Liver (tissue), 8 donors: ENCODE measurements at regions not wholly inside any gene's neighbourhood (a gene's known extent, or its start where the extent isn't known, plus 50 kb on each side); places are given as distances from the start of the nearest gene placed in this dataset.

Experiments used
- DNase-seq: peaks from one replicate; pipeline ENCODE4 v3.0.0-alpha.2; 2017; ENCODE audit warnings: low spot score
- H3K27ac ChIP-seq, 2 donors: one replicate each; pipeline ENCODE4 v1.7.0; 2013; ENCODE audit warnings: inconsistent platforms in 2 of 2, low read length in 2 of 2, control low read depth in 1 of 2, low read depth in 1 of 2, mild to moderate bottlenecking in 1 of 2
- H3K27me3 ChIP-seq, 4 donors: one replicate each; pipeline versions ENCODE4 v1.6.1 to v1.7.0; 2013; ENCODE audit warnings: low read length in 3 of 4, inconsistent platforms in 1 of 4, mild to moderate bottlenecking in 1 of 4, moderate library complexity in 1 of 4; ENCODE audit not compliant: control insufficient read depth in 4 of 4, insufficient read depth in 4 of 4
- H3K36me3 ChIP-seq, 4 donors: one replicate each; pipeline versions ENCODE4 v1.6.1 to v1.7.0; 2013; ENCODE audit warnings: low read length in 3 of 4, mild to moderate bottlenecking in 3 of 4, low read depth in 1 of 4, moderate library complexity in 1 of 4; ENCODE audit not compliant: control insufficient read depth in 4 of 4, insufficient read depth in 3 of 4
- H3K4me1 ChIP-seq, 4 donors: one replicate each; pipeline versions ENCODE4 v1.6.1 to v1.7.0; 2013; ENCODE audit warnings: low read length in 3 of 4, mild to moderate bottlenecking in 3 of 4, moderate library complexity in 1 of 4; ENCODE audit not compliant: control insufficient read depth in 4 of 4, insufficient read depth in 4 of 4
- H3K4me3 ChIP-seq, 3 donors: one replicate each; pipeline versions ENCODE4 v1.6.1 to v1.7.0; 2013; ENCODE audit warnings: low read length in 3 of 3, control low read depth in 1 of 3, low read depth in 1 of 3, mild to moderate bottlenecking in 1 of 3
- H3K9ac ChIP-seq, 2 donors: one replicate each; pipeline ENCODE4 v1.7.0; 2013; ENCODE audit warnings: low read length in 2 of 2, mild to moderate bottlenecking in 2 of 2, moderate library complexity in 2 of 2, control low read depth in 1 of 2, low read depth in 1 of 2
- H3K9me3 ChIP-seq, 4 donors: one replicate each; pipeline versions ENCODE4 v1.6.1 to v1.7.0; 2013; ENCODE audit warnings: low read length in 3 of 4; ENCODE audit not compliant: control insufficient read depth in 4 of 4
- EGR1 ChIP-seq, 2 donors: IDR thresholded peaks; 2 replicates each; pipeline ENCODE4 v1.6.1; 2016 to 2018; ENCODE audit warnings: antibody characterized with exemption in 2 of 2, low read depth in 2 of 2
- FOXA1 ChIP-seq: IDR thresholded peaks from 2 replicates; pipeline ENCODE4 v1.6.1; 2016; ENCODE audit warnings: antibody characterized with exemption
- FOXA2 ChIP-seq: IDR thresholded peaks from 2 replicates; pipeline ENCODE4 v1.6.1; 2016; ENCODE audit warnings: antibody characterized with exemption
- GABPA ChIP-seq, 2 donors: IDR thresholded peaks in 1 of 2; conservative IDR thresholded peaks in 1 of 2; 2 replicates each; pipeline ENCODE4 v1.6.1; 2016; ENCODE audit warnings: antibody characterized with exemption in 2 of 2, mild to moderate bottlenecking in 1 of 2, moderate library complexity in 1 of 2
- HNF4A ChIP-seq, 2 donors: conservative IDR thresholded peaks; 2 replicates each; pipeline ENCODE4 v1.6.1; 2016; ENCODE audit warnings: antibody characterized with exemption in 2 of 2, mild to moderate bottlenecking in 2 of 2
- HNF4G ChIP-seq: IDR thresholded peaks from 2 replicates; pipeline ENCODE4 v1.6.1; 2016; ENCODE audit warnings: antibody characterized with exemption
- JUND ChIP-seq, 2 donors: IDR thresholded peaks; 2 replicates each; pipeline ENCODE4 v1.6.1; 2016; ENCODE audit warnings: antibody characterized with exemption in 2 of 2
- NR2F2 ChIP-seq: IDR thresholded peaks from 2 replicates; pipeline ENCODE4 v1.6.1; 2016; ENCODE audit warnings: antibody characterized with exemption
- RAD21 ChIP-seq, 2 donors: IDR thresholded peaks; 2 replicates each; pipeline ENCODE4 v1.6.1; 2016; ENCODE audit warnings: antibody characterized with exemption in 2 of 2, mild to moderate bottlenecking in 2 of 2
- RXRA ChIP-seq, 2 donors: IDR thresholded peaks; 2 replicates each; pipeline ENCODE4 v1.6.1; 2017 to 2018; ENCODE audit warnings: antibody characterized with exemption in 2 of 2, mild to moderate bottlenecking in 1 of 2
- TAF1 ChIP-seq: conservative IDR thresholded peaks from 2 replicates; pipeline ENCODE4 v1.6.1; 2016; ENCODE audit warnings: antibody characterized with exemption, mild to moderate bottlenecking
- YY1 ChIP-seq: IDR thresholded peaks from 2 replicates; pipeline ENCODE4 v1.6.1; 2016; ENCODE audit warnings: antibody characterized with exemption, mild to moderate bottlenecking
- WGBS: extraction: QIAGEN DNeasy Blood & Tissue Kit; methylation state at CpG from one replicate; pipeline ENCODE4 v1.1.7; 2013; 5-methylcytosine and 5-hydroxymethylcytosine counted together
- TF ChIP-seq, protein P1 (sequence below): IDR thresholded peaks from 2 replicates; pipeline ENCODE4 v1.6.1; 2016; ENCODE audit warnings: antibody characterized with exemption, mild to moderate bottlenecking
- TF ChIP-seq, protein P2 (sequence below): IDR thresholded peaks from 2 replicates; pipeline ENCODE4 v1.6.1; 2016; ENCODE audit warnings: antibody characterized with exemption
- TF ChIP-seq, protein P3 (sequence below): IDR thresholded peaks from 2 replicates; pipeline ENCODE4 v1.6.1; 2016; ENCODE audit warnings: antibody characterized with exemption
- TF ChIP-seq, protein P4 (sequence below): fragments of 150-350 bp; IDR thresholded peaks from 2 replicates; pipeline ENCODE4 v1.5.1; 2017; ENCODE audit warnings: improper control_type of control experiment, low read depth, low read length; ENCODE audit not compliant: missing input control
- TF ChIP-seq, protein P5 (sequence below): IDR thresholded peaks from 2 replicates; pipeline ENCODE4 v1.6.1; 2016; ENCODE audit warnings: antibody characterized with exemption
- donor health status: healthy.
- donor health status: healthy.
- donor health status: healthy.
- donor health status: healthy.
- donor health status: healthy.

DNA sequence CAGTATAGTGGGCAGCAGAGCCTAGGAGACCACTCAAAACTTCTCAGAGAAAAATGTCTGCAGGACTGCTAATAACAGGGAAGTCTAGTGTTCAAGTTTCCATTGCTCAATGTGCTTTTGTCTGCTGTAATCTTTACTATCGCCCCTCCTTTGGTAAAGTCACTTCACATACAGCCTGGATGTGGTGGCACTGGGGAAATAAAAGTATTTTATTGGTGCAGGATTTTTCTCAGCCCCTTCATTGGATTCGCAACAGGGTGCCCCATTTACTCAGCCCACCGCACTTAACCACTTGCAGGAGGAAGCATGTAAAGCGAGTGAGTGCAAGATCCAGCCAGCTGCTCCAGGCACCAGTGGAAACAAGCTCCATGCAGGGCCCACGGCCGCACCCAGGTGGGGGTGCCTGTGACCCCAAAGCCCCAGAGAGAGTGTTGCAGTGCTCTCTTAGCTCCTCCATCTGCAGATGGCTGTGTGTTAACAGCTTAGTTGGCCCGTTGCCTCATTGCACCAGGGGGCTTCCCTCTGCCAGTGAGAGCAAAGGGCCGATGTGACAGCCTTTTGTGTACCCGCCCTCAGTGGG, 163.5 kb upstream of the TMEM72 start:
- Histone ChIP-seq H3K27ac (no peak overlapping the region), H3K9ac (no peak overlapping the region), H3K4me1 (no peaks in the 10 kb centered on the region), H3K27me3 (no peaks in the 10 kb centered on the region), H3K36me3 (no peaks in the 10 kb centered on the region), H3K4me3 (no peak overlapping the region), H3K9me3 (no peaks in the 10 kb centered on the region)
- DNase-seq: no peak
- WGBS: 87% methylated on average over 9 of the region's 9 CpGs
- no peak for TF ChIP-seq YY1
- no peak for TF ChIP-seq TAF1
- no peak for TF ChIP-seq NR2F2
- TF ChIP-seq, protein P1, sequence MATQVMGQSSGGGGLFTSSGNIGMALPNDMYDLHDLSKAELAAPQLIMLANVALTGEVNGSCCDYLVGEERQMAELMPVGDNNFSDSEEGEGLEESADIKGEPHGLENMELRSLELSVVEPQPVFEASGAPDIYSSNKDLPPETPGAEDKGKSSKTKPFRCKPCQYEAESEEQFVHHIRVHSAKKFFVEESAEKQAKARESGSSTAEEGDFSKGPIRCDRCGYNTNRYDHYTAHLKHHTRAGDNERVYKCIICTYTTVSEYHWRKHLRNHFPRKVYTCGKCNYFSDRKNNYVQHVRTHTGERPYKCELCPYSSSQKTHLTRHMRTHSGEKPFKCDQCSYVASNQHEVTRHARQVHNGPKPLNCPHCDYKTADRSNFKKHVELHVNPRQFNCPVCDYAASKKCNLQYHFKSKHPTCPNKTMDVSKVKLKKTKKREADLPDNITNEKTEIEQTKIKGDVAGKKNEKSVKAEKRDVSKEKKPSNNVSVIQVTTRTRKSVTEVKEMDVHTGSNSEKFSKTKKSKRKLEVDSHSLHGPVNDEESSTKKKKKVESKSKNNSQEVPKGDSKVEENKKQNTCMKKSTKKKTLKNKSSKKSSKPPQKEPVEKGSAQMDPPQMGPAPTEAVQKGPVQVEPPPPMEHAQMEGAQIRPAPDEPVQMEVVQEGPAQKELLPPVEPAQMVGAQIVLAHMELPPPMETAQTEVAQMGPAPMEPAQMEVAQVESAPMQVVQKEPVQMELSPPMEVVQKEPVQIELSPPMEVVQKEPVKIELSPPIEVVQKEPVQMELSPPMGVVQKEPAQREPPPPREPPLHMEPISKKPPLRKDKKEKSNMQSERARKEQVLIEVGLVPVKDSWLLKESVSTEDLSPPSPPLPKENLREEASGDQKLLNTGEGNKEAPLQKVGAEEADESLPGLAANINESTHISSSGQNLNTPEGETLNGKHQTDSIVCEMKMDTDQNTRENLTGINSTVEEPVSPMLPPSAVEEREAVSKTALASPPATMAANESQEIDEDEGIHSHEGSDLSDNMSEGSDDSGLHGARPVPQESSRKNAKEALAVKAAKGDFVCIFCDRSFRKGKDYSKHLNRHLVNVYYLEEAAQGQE: no peak
- no peak for TF ChIP-seq FOXA1
- TF ChIP-seq FOXA2: no peak
- TF ChIP-seq RXRA (IDR thresholded peaks at IDR 0.05): no peak
- TF ChIP-seq, protein P2, sequence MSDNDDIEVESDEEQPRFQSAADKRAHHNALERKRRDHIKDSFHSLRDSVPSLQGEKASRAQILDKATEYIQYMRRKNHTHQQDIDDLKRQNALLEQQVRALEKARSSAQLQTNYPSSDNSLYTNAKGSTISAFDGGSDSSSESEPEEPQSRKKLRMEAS: no peak
- TF ChIP-seq, protein P3, sequence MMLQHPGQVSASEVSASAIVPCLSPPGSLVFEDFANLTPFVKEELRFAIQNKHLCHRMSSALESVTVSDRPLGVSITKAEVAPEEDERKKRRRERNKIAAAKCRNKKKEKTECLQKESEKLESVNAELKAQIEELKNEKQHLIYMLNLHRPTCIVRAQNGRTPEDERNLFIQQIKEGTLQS: no peak
- no peak for TF ChIP-seq JUND (IDR thresholded peaks at IDR 0.05)
- TF ChIP-seq, protein P4, sequence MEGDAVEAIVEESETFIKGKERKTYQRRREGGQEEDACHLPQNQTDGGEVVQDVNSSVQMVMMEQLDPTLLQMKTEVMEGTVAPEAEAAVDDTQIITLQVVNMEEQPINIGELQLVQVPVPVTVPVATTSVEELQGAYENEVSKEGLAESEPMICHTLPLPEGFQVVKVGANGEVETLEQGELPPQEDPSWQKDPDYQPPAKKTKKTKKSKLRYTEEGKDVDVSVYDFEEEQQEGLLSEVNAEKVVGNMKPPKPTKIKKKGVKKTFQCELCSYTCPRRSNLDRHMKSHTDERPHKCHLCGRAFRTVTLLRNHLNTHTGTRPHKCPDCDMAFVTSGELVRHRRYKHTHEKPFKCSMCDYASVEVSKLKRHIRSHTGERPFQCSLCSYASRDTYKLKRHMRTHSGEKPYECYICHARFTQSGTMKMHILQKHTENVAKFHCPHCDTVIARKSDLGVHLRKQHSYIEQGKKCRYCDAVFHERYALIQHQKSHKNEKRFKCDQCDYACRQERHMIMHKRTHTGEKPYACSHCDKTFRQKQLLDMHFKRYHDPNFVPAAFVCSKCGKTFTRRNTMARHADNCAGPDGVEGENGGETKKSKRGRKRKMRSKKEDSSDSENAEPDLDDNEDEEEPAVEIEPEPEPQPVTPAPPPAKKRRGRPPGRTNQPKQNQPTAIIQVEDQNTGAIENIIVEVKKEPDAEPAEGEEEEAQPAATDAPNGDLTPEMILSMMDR: no peak
- no peak for TF ChIP-seq EGR1 (IDR thresholded peaks at IDR 0.05; ENCODE audit: low read depth in 2 of 2)
- no peak for TF ChIP-seq GABPA (IDR thresholded peaks at IDR 0.05 in 1 of 2, conservative IDR thresholded peaks at IDR 0.05 in 1 of 2)
- TF ChIP-seq HNF4A (conservative IDR thresholded peaks at IDR 0.05): no peak
- TF ChIP-seq RAD21 (IDR thresholded peaks at IDR 0.05): no peak
- TF ChIP-seq, protein P5, sequence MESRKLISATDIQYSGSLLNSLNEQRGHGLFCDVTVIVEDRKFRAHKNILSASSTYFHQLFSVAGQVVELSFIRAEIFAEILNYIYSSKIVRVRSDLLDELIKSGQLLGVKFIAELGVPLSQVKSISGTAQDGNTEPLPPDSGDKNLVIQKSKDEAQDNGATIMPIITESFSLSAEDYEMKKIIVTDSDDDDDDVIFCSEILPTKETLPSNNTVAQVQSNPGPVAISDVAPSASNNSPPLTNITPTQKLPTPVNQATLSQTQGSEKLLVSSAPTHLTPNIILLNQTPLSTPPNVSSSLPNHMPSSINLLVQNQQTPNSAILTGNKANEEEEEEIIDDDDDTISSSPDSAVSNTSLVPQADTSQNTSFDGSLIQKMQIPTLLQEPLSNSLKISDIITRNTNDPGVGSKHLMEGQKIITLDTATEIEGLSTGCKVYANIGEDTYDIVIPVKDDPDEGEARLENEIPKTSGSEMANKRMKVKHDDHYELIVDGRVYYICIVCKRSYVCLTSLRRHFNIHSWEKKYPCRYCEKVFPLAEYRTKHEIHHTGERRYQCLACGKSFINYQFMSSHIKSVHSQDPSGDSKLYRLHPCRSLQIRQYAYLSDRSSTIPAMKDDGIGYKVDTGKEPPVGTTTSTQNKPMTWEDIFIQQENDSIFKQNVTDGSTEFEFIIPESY: no peak
- TF ChIP-seq HNF4G: no peak
